Activated CD4-positive, alpha-beta T cell treated with anti-CD3 and anti-CD28 coated beads for 24 hours (primary cell): ENCODE measurements at regions not wholly inside any gene's neighbourhood (a gene's known extent, or its start where the extent isn't known, plus 50 kb on each side); places are given as distances from the start of the nearest gene placed in this dataset.
"Not testable (repeated sequence)": the region's sequence is repeated elsewhere in the genome, so short reads cannot be mapped to it uniquely, and the experiment has no call there.

Experiments
- DNase-seq, 2 donors: peaks; one replicate each; pipeline ENCODE4 v3.0.0-alpha.2; 2020; ENCODE audit warnings: low read depth in 2 of 2

DNA sequence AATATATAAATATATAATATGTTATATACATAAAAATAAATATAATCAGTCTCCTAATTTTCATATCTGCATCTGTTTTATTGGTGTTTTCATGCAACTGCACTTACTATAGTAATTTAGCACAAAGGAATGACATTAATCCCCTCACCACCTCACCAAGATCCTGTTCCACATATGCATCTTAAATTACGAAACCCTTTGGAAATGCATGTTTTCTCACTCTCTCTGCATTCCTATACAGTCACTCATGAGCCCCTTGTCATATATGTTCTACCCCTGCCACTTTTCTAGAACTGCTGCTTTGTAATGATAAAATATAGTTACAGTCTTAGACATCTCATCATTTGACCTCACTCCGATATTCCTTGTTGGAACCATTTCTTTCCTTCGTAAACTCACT, 728.7 kb upstream of the SLIT2 start:
- no peak for DNase-seq

DNA sequence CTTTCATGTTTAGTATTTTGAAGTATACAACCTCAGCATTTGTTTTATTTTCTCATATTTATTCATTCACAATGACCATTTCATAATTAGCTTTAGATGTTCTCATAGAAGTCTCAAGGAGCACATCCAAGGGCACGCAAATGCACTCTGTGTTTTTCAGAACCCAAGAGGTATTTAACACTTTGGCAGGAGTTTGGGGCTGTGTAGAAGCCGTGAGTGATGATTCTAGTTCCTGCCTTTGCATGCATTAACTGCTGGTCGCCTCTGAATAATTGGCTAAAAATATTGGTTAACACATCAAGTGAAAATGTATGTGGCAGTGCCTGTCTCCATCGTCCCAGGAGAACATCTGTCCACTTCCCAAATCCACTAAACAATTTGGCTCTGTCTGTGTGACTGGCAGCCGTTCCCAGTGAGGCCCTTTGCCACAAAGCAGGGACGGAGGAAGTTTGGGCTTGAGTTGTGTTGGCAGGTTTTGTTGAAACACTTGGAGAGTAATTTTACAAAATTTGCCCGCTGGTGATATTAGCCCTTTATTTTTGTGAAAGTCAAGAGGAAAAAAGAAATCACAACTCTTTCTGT, 730.7 kb upstream of the SLIT2 start:
- no peak for DNase-seq

DNA sequence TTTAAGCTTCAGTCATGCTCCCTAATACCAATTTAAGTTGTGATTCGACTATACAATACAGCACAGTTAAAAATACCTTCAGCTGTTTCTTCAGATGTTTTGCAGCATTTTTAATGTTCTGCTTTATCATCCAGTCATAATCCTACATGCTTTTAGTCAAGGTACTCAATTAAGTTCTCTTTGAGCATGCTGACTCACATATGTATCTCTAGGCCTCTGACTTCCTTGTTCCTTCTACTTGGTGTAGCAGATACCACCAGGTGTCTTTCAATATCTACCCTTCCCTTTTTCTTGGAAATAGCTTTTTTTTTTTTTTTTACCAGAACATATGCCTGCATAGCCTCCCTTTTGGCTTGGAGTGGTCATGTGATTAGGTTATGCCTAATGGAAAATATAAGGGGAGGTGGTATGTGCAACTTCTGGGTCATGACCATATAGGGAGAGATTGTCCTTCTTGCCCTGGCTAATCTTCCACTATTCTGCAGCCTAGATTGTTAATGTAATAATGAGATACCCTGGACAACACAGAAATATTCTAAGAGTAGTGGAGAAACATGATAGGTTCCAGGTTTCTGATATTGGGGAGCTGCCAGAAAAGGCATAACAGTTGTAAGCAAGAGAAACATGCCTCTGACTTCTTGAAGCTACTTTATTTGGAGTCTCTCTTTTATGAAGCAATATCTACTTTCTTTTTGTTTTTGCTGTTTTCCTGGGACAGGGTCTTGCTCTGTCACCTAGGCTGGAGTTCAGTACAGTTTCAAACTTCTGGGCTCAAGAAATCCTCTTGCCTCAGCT, 737.2 kb upstream of the SLIT2 start:
- DNase-seq = no peak

DNA sequence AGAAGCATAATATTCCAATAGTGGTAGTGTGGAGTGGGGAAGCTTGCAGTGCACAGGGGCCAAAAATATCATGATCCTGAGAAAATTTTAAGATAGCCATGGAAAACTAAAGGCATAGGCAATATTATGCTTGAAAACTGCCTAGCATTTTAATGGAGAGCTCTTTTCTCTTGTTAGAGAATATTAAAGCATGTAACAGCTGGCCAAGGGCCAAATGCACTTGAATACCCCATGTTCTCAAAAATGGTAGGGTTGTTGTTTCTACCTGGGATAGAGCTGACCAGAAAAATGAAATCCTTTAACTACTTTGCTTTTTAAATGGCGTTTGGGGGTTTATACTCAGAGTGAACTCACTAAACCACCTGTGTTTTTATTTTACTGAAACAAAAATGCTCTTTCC, 739.6 kb upstream of the SLIT2 start:
- no peak for DNase-seq

DNA sequence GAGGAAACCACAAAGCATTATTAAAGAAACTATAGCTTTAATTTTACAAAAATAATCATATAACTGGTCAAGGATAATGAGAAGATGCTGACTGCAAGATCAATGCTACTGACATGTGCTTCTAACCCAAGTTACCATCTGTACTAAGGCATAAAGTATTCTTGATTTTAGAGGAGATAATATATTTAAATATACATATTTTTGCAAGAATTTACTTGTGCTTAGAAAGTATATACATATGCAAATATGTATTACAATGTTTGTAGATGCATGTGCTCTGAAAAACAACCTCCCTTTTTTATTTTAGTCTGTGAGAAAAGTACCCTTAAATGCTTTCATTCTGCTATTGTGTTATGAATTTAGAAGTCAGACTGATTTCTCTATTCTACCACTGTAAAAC, 740.7 kb upstream of the SLIT2 start:
- no peak for DNase-seq

DNA sequence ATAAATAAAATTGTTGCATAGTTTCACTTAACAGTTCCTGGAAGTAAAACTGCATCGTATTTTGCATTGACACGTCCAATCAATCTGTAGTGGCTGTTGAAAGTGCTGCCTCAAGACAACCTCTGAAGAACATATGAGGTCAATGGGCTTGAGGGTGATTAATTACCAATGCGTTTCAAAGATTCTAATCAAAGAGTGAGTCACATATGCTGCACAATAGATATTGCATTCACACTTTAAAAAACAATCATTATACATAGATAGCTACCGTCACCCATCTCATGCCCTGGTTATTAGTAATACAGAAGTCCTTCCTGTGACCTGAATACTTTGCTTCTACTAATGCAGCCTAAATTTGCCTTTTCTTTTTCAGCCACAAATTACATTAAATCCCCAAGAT, 743.3 kb upstream of the SLIT2 start:
- no peak for DNase-seq

DNA sequence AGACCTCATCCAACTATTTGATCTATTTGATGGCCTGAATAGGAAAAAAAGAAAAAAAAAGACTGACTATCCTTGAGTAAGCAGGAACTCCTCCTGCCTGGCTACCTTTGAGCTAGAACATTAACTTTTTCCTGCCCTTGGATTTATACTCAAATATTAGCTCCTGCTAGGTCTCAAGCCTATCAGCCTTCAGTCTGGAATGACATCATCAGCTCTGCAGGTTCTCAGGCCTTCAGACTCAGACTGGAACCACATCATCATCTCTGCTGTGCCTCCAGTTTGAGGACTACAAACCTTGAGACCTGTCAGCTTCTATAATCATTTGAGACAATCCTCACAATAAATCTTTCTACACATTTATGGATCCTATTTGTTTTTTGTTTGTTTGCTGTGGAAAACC, 754.0 kb upstream of the SLIT2 start:
- no peak for DNase-seq

DNA sequence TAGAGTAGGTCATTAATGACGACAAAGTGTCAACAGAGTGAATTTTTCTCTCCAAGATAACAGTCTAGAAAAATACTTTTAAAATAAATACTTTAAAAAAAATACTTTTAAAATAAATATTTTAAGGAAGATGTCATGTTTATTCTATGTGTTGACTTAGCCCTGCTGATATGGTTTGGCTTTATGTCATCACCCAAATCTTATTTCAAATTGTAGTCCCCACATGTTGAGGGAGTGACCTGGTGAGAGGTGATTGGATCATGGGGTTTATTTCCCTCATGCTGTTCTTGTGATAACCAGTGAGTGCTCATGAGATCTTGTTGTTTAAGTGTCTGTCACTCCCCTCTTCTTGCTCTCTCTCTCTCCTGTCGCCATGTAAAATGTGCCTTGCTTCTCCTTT, 754.9 kb upstream of the SLIT2 start:
- DNase-seq = no peak

DNA sequence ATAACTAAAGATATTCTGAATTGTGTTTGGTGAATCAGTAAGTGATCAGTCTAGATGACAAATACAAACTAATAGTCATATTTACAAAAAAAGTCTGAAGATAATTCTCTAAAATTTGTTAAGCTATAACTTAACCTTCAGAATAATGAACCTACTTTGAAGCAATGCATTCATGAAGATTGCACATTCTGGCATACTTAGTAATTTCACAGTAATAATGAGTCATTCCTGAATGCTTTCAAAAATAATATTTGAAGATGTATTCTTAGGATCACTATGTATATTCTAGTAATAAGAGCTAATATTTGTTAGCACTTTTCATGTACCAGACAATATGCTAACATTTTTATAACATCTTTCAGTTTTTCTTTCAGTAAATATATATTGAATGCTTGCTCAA, 756.7 kb upstream of the SLIT2 start:
- no peak for DNase-seq

DNA sequence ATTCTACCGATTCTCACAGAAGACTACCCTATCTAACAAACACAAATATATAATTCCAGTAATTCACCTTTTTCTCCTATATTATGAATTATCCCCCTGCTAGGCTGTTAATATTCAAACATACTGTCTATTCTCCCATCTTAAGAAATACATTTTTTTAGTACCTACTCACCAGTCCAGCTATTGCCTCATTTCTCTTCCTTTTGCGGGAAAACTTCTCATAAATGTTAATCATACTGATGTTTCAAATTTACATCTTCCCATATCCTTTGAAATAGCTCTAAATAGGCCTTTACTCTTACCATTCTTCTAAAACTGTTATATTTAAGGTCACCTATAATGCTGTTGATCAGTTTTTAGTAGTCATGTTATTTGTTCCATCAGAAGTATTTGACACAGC, 759.1 kb upstream of the SLIT2 start:
- DNase-seq = no peak

DNA sequence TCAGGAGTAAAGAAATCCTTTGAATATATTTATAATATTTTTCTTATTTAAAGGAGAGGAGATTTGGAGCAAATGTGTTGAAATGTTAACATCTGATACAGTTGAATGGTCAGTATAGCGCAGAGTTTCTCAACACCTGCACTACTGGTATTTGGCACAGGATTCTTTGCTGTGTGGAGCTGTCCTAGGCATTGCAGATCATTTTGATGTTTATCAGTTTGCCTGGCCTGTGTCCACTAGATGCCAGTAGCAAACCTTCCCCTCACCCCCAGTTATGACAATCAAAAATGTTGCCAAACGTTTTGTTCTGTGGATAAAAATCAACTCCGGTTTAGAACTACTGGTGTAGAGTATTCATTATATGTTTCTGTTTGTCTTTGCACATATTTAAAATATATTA, 765.3 kb upstream of the SLIT2 start:
- DNase-seq = no peak

DNA sequence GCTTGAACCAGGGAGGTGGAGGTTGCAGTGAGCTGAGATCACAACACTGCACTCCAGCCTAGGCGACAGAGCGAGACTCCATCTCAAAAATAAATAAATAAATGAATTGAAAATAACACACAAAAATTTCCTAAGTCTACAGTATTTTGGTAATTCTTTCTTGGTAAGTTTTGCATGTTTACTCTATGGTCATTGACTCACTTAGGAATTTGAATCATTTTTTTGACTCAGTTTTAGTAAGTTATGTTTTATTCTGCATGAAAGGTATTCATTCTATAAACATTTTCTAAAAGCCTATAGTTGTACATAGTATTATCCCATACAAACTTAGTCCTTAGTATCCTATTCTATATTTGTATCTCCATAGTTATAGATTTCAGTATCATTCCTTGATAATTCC, 772.9 kb upstream of the SLIT2 start:
- DNase-seq = no peak

DNA sequence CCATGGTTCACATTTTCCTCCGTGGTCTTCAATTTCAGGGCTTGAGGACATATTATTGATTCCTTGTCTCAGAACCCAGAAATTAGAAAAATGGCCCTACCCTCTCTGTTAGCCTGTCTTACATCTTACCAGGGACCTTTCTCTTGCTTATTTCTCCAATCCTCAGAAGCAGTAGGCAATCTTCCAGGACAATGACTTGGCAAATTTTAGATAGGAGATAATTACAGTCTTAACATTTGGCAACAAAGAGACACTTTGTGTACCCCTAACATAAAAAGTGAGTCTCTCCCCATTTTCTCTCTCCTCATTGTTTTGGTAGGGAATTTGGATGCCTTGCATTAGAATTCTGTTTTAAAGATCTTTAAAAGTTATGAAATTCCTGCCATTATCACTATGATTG, 778.1 kb upstream of the SLIT2 start:
- DNase-seq = no peak

DNA sequence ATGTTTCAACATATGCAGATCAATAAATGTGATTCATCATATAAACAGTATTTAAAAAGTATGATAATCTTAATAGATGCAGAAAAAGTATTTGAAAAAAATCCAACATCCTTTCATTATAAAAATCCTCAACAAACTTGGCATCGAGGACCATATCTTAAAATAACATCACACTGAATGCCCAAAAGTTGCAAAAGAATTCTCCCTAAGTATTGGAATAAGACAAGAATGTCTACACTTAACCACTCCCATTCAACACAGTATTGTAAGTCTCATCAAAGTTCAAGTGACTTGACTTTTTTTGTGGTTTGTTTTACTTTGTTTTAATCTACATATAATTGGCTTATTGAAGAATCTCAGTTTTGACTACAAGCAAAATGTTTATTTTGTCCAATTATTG, 779.0 kb upstream of the SLIT2 start:
- no peak for DNase-seq

DNA sequence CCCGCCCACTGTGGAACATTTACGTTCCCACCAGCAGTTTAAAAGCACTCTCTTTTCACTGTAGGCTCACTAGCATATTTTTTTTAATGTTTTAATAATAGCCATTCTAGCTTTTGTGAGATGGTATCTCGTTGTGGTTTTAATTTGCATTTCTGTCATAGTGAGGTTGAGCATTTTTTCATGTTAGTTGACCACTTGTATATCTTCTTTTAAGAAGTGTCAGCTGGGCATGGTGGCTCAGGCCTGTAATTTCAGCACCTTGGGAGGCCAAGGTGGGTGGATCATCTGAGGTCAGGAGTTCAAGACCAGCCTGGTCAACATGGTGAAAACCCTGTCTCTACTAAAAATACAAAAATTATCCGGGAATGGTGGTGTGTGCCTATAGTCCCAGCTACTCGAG, 781.7 kb upstream of the SLIT2 start:
- DNase-seq = not testable (repeated sequence)

DNA sequence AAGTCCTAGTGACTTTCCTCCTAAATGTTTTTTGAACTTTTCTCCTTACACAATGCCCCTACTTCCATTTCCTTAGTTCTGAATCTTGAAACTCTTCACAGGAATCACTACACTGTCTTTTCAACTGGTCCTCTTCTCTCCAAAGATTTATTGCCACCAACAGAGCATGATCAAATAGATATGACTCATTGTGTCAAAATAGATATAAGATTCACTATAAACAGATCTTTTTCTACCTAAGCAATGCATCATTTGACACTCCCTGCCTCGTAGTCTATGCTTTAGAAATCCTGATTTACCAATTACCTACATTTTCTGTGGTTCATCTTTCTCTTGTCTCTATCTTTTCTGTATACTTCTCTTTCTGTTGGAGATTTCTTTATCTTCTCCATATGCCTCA, 789.6 kb upstream of the SLIT2 start:
- no peak for DNase-seq

DNA sequence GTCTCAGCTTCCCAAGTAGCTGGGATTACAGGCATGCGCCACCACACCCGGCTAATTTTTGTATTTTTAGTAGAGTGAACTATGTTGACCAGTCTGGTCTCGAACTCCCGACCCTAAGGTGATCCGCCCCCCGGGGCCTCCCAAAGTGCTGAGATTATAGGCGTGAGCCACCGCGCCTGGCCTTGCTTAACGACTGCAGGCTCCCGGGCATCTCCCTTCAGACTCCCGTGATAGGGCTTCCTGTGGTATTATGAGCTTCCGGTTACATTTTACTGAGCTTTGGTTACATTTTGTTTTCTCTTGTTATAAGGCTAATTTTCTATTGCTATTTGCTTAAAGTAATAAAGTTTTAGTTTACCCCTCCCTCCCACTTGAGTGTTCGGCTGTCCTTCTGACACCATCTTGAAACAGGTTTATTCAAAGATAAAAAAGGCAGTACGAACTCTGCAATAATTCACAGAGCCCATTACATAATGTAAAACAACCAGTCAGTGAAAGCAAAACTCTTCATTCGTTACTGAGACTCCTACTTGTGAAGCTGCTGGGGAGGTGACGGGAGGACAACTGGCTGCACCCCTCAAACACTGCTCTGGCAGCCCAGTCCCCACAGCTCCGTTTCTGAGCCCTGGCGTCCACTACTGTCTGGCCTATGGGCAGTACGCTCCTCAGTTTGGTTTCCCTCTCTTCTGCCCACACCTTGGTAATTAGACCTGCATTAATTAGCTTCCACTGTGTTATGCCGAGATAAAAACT, 795.7 kb upstream of the SLIT2 start:
- no peak for DNase-seq

DNA sequence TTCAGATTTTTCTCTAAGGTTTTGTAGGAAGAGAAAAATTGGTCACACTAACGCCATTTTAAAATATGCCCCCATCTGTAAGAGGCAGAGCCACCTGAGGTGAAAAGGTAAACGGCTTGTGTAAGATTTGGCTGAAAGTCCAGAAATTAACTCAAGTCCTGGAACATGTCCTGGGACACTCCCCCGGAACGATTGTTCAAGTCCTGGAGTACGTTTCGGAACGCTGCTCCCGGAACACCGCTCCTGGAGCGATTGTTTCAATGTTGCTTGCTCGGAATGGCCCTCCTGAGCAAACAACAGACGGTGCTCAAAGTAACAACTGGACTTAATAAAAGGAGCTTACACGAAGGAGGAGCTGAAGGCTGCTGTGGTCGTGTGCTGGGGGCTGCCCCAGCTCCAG, 796.5 kb upstream of the SLIT2 start:
- no peak for DNase-seq

DNA sequence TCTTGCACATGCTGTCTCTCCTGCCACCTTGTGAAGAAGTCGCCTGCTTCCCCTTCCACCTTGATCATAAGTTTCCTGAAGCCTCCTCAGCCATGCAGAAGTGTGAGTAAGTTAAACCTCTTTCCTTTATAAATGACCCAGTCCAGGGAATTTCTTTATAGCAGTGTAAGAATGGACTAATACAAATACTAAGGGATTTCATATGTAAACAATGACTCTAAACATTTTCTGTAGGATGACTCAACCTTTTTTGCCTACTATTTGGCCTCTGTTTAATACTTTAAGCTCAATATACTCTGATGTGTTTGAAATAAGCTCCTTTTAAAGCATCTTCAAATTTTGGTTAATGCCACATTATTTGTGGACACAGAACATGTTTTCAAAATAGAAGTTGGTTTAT, 813.5 kb upstream of the SLIT2 start:
- DNase-seq = no peak

DNA sequence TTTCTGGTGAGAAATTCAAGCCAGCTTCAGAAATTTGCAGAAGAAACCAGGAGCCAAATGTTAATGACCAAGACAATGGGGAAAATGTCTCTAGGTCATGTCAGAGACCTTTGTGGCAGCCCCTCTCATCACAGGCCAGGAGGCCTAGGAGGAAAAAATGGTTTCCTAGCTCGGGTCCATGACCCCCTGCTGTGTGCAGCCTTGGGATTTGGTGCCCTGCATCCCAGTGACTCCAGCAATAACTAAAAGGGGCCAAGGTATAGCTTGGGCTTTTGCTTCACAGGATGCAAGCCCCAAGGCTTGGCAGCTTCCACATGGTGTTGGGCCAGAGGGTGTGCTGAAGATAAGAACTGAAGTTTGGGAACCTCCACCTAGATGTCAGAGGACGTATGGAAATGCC, 814.7 kb upstream of the SLIT2 start:
- no peak for DNase-seq

DNA sequence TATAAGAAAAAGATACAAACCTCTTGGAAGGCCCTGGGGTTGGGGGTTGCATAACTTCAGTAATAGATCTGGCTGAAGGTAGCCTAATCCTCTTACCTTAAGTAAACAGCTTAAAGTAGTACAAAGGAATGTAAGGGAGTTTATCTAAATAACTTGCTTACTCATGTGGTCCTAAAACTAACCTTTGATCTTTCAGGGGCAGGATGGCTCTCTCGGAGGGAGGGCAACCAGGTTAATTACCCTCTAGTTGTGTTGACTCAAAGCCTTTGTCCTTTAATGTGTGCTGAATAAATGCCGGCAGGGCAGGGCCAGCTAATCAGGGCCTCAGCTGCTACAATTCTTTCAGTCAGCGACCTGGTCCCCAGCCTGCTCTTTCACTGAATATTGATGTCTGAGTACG, 822.0 kb upstream of the SLIT2 start:
- no peak for DNase-seq

DNA sequence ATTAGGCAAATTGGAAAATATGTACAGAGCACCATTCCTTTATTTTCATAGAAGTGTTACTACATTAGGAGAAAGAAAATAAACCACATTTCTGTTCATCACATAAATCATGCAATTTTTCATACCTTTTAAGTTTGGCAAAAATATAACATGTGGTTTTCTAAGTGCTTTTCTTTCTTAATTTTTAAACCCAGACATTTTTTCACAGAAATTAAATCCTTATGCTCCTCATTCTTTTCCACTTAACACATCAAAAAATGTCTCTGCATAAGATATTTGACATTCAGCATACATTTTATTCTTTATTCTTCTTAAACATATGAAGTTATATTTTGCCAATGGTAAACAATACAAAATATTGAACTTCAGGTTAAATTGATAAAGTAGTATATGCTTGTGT, 826.6 kb upstream of the SLIT2 start:
- DNase-seq = no peak

DNA sequence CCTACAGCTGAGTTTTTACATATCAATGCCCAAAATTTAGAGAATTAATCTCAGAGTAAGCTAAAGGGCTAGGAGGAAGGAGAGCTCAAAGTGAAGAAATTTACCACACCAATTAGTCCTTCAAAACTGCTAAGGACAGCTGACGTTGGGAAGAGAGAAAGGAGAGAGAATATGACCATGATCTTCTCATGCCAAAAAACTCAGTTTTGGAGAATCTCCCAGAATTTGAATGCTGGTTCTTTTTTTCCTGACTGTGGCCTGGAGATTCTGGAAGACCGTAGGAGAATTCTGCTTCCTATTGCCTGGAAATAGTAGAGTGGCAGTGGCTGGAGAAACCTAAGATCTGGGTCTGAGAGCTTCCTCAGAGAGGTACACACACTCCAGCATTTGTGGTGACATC, 834.4 kb upstream of the SLIT2 start:
- DNase-seq = no peak
